Activated CD4-positive, alpha-beta T cell treated with anti-CD3 and anti-CD28 coated beads, Interleukin-2, amount 10 ng/mL, durations not matched to agents 7 days and 5 days (primary cell): ENCODE measurements at regions not wholly inside any gene's neighbourhood (a gene's known extent, or its start where the extent isn't known, plus 50 kb on each side); places are given as distances from the start of the nearest gene placed in this dataset.
A peak's percentile ranks its signal among the peaks of the same experiment; 100 is the strongest.

Experiments
- CTCF ChIA-PET: fragments of 350-600 bp; sonication (Branson Sonifier 250); formaldehyde crosslinking; loops from one replicate; lab custom pipeline; 2021; ENCODE audit warnings: antibody characterized with exemption; lab: Charles Lee
- POLR2A ChIA-PET: fragments of 350-600 bp; sonication (Branson Sonifier 250); formaldehyde crosslinking; loops from one replicate; lab custom pipeline; 2021; ENCODE audit warnings: antibody characterized with exemption; lab: Charles Lee
- DNase-seq: peaks from one replicate; pipeline ENCODE4 v3.0.0-alpha.2; 2020
- H3K27ac Mint-ChIP-seq: one replicate; pipeline ENCODE4 v1.8.0; 2021; ENCODE audit warnings: mild to moderate bottlenecking, moderate library complexity, mixed read lengths
- H3K27me3 Mint-ChIP-seq: one replicate; pipeline ENCODE4 v1.8.0; 2021; ENCODE audit warnings: mixed read lengths
- H3K36me3 Mint-ChIP-seq: one replicate; pipeline ENCODE4 v1.8.0; 2021; ENCODE audit warnings: low read depth, mixed read lengths
- H3K4me1 Mint-ChIP-seq: one replicate; pipeline ENCODE4 v1.8.0; 2021; ENCODE audit warnings: mixed read lengths
- H3K4me3 Mint-ChIP-seq: one replicate; pipeline ENCODE4 v1.8.0; 2021; ENCODE audit warnings: mild to moderate bottlenecking, moderate library complexity, mixed read lengths
- H3K9me3 Mint-ChIP-seq: one replicate; pipeline ENCODE4 v1.8.0; 2021; ENCODE audit warnings: mixed read lengths

GRCh38 chr2:23171108-23171507 is 213.9 kb upstream of the KLHL29 start:
- no peak overlapping the region for H3K27ac Mint-ChIP-seq
- H3K4me1 Mint-ChIP-seq: no peaks in the 10 kb centered on the region
- no peak overlapping the region for H3K4me3 Mint-ChIP-seq
- no peaks in the 10 kb centered on the region for H3K36me3 Mint-ChIP-seq
- no peaks in the 10 kb centered on the region for H3K9me3 Mint-ChIP-seq
- peaks cover 3% of the 10 kb centered on the region for H3K27me3 Mint-ChIP-seq
- ChIA-PET CTCF (no interaction called here), POLR2A (no interaction called here)
- no peak for DNase-seq

- DNase-seq: no peak
- Mint-ChIP-seq H3K27ac (no peak overlapping the region), H3K4me3 (no peak overlapping the region), H3K9me3 (peaks cover 2% of the 10 kb centered on the region), H3K4me1 (no peaks in the 10 kb centered on the region), H3K36me3 (no peaks in the 10 kb centered on the region), H3K27me3 (peaks cover 3% of the 10 kb centered on the region)
- ChIA-PET CTCF (no interaction called here), POLR2A (no interaction called here)
Measured at GRCh38 chr2:23178396-23178795, 206.6 kb upstream of the KLHL29 start.

GRCh38 chr2:23183733-23184132 is 201.2 kb upstream of the KLHL29 start:
- no peaks in the 10 kb centered on the region for H3K4me1 Mint-ChIP-seq
- ChIA-PET POLR2A (no interaction called here), CTCF (no interaction called here)
- no peak overlapping the region for H3K27ac Mint-ChIP-seq
- no peaks in the 10 kb centered on the region for H3K36me3 Mint-ChIP-seq
- H3K9me3 Mint-ChIP-seq: peaks cover 2% of the 10 kb centered on the region
- H3K4me3 Mint-ChIP-seq: no peak overlapping the region
- no peak for DNase-seq
- H3K27me3 Mint-ChIP-seq: no peaks in the 10 kb centered on the region

GRCh38 chr2:23198316-23199114 is 186.5 kb upstream of the KLHL29 start:
- H3K27ac Mint-ChIP-seq: no peak overlapping the region
- no peaks in the 10 kb centered on the region for H3K36me3 Mint-ChIP-seq
- H3K4me1 Mint-ChIP-seq: no peaks in the 10 kb centered on the region
- DNase-seq: no peak
- ChIA-PET POLR2A (no interaction called here), CTCF (no interaction called here)
- no peaks in the 10 kb centered on the region for H3K9me3 Mint-ChIP-seq
- peaks cover 6% of the 10 kb centered on the region for H3K27me3 Mint-ChIP-seq
- no peak overlapping the region for H3K4me3 Mint-ChIP-seq

- no peak overlapping the region for H3K4me3 Mint-ChIP-seq
- DNase-seq: peak; percentile 29
- H3K27me3 Mint-ChIP-seq: peaks cover 6% of the 10 kb centered on the region
- H3K36me3 Mint-ChIP-seq: no peaks in the 10 kb centered on the region
- POLR2A ChIA-PET: no interaction called here
- CTCF ChIA-PET: no interaction called here
- H3K4me1 Mint-ChIP-seq: no peaks in the 10 kb centered on the region
- H3K9me3 Mint-ChIP-seq: no peaks in the 10 kb centered on the region
- no peak overlapping the region for H3K27ac Mint-ChIP-seq
Measured at GRCh38 chr2:23199115-23199918, 185.7 kb upstream of the KLHL29 start.

GRCh38 chr2:23200068-23200786 is 184.8 kb upstream of the KLHL29 start:
- Mint-ChIP-seq H3K27me3 (peaks cover 6% of the 10 kb centered on the region), H3K9me3 (no peaks in the 10 kb centered on the region), H3K4me1 (no peaks in the 10 kb centered on the region), H3K4me3 (no peak overlapping the region), H3K36me3 (no peaks in the 10 kb centered on the region), H3K27ac (no peak overlapping the region)
- POLR2A ChIA-PET: no interaction called here
- no peak for DNase-seq
- CTCF ChIA-PET: no interaction called here

- Mint-ChIP-seq H3K4me1 (no peaks in the 10 kb centered on the region), H3K9me3 (no peaks in the 10 kb centered on the region), H3K27me3 (peaks cover 6% of the 10 kb centered on the region), H3K27ac (no peak overlapping the region), H3K4me3 (no peak overlapping the region), H3K36me3 (no peaks in the 10 kb centered on the region)
- ChIA-PET POLR2A (no interaction called here), CTCF (interaction anchor here (0.6 kb wide), 1 partner anchor 554 kb away, joined by 3 read pairs; no protein-coding TSS in a partner anchor)
- no peak for DNase-seq
Measured at GRCh38 chr2:23200787-23201114, 184.2 kb upstream of the KLHL29 start.

- CTCF ChIA-PET: no interaction called here
Measured at GRCh38 chr2:23203383-23203782, 181.6 kb upstream of the KLHL29 start.

GRCh38 chr2:23204685-23205242 is 180.2 kb upstream of the KLHL29 start:
- Mint-ChIP-seq H3K9me3 (no peaks in the 10 kb centered on the region), H3K36me3 (no peaks in the 10 kb centered on the region), H3K4me1 (no peaks in the 10 kb centered on the region), H3K4me3 (no peak overlapping the region), H3K27ac (no peak overlapping the region), H3K27me3 (peaks cover 9% of the 10 kb centered on the region)
- POLR2A ChIA-PET: no interaction called here
- DNase-seq: no peak
- CTCF ChIA-PET: no interaction called here

More at GRCh38 chr2:23203383-23203782, 181.6 kb upstream of the KLHL29 start:
- no peak for DNase-seq
- POLR2A ChIA-PET: no interaction called here
- Mint-ChIP-seq H3K27me3 (peaks cover 3% of the 10 kb centered on the region), H3K4me1 (no peaks in the 10 kb centered on the region), H3K36me3 (no peaks in the 10 kb centered on the region), H3K4me3 (no peak overlapping the region), H3K27ac (no peak overlapping the region), H3K9me3 (no peaks in the 10 kb centered on the region)

GRCh38 chr2:23206650-23207049 is 178.3 kb upstream of the KLHL29 start:
- Mint-ChIP-seq H3K27ac (no peak overlapping the region), H3K4me3 (no peak overlapping the region), H3K4me1 (no peaks in the 10 kb centered on the region), H3K9me3 (no peaks in the 10 kb centered on the region), H3K36me3 (no peaks in the 10 kb centered on the region), H3K27me3 (peaks cover 7% of the 10 kb centered on the region)
- DNase-seq: no peak
- ChIA-PET POLR2A (no interaction called here), CTCF (no interaction called here)

- CTCF ChIA-PET: no interaction called here
- peaks cover 7% of the 10 kb centered on the region for H3K27me3 Mint-ChIP-seq
- no peaks in the 10 kb centered on the region for H3K9me3 Mint-ChIP-seq
- no peak for DNase-seq
- no peak overlapping the region for H3K27ac Mint-ChIP-seq
- H3K4me3 Mint-ChIP-seq: no peak overlapping the region
- POLR2A ChIA-PET: no interaction called here
- no peaks in the 10 kb centered on the region for H3K4me1 Mint-ChIP-seq
- H3K36me3 Mint-ChIP-seq: no peaks in the 10 kb centered on the region
Measured at GRCh38 chr2:23207871-23208270, 177.1 kb upstream of the KLHL29 start.

GRCh38 chr2:23208339-23208738 is 176.6 kb upstream of the KLHL29 start:
- POLR2A ChIA-PET: no interaction called here

GRCh38 chr2:23209059-23209458 is 175.9 kb upstream of the KLHL29 start:
- CTCF ChIA-PET: no interaction called here
- H3K27ac Mint-ChIP-seq: no peak overlapping the region
- POLR2A ChIA-PET: no interaction called here
- no peak for DNase-seq
- H3K4me1 Mint-ChIP-seq: no peaks in the 10 kb centered on the region
- H3K27me3 Mint-ChIP-seq: peaks cover 7% of the 10 kb centered on the region
- H3K4me3 Mint-ChIP-seq: no peak overlapping the region
- H3K36me3 Mint-ChIP-seq: no peaks in the 10 kb centered on the region
- H3K9me3 Mint-ChIP-seq: no peaks in the 10 kb centered on the region

More at GRCh38 chr2:23208339-23208738, 176.6 kb upstream of the KLHL29 start:
- no peaks in the 10 kb centered on the region for H3K9me3 Mint-ChIP-seq
- DNase-seq: no peak
- no peak overlapping the region for H3K4me3 Mint-ChIP-seq
- H3K4me1 Mint-ChIP-seq: no peaks in the 10 kb centered on the region
- H3K36me3 Mint-ChIP-seq: no peaks in the 10 kb centered on the region
- no peak overlapping the region for H3K27ac Mint-ChIP-seq
- peaks cover 7% of the 10 kb centered on the region for H3K27me3 Mint-ChIP-seq
- CTCF ChIA-PET: no interaction called here
